Left ventricle myocardium inferior (tissue), 1 donor: ENCODE measurements at regions not wholly inside any gene's neighbourhood (a gene's known extent, or its start where the extent isn't known, plus 50 kb on each side); places are given as distances from the start of the nearest gene placed in this dataset.
"Not testable (repeated sequence)": the region's sequence is repeated elsewhere in the genome, so short reads cannot be mapped to it uniquely, and the experiment has no call there.

Experiments used
- DNase-seq: peaks from one replicate; pipeline ENCODE4 v3.0.0-alpha.2; 2020
- H3K27ac ChIP-seq: fragments of 200-600 bp; replicated peaks from 2 replicates; pipeline ENCODE4 v1.8.0; 2021
- H3K27me3 ChIP-seq: fragments of 200-600 bp; 2 replicates; pipeline ENCODE4 v1.8.0; 2021; ENCODE audit warnings: low read depth
- H3K36me3 ChIP-seq: fragments of 200-600 bp; 2 replicates; pipeline ENCODE4 v1.8.0; 2021
- H3K4me1 ChIP-seq: fragments of 200-600 bp; 2 replicates; pipeline ENCODE4 v1.8.0; 2021
- H3K4me3 ChIP-seq: fragments of 200-600 bp; 2 replicates; pipeline ENCODE4 v1.8.0; 2021; ENCODE audit warnings: mild to moderate bottlenecking, moderate library complexity
- H3K9me3 ChIP-seq: fragments of 200-600 bp; replicated peaks from 2 replicates; pipeline ENCODE4 v1.8.0; 2021
- CTCF ChIP-seq: fragments of 200-600 bp; IDR thresholded peaks from 2 replicates; pipeline ENCODE4 v1.8.0; 2021; ENCODE audit warnings: antibody characterized with exemption, mild to moderate bottlenecking, borderline replicate concordance
- intact Hi-C: fragments of 100-400 bp; cut with micrococcal nuclease; formaldehyde crosslinking; loops from one replicate; pipeline ENCODE4 v1.11.0; 2022
- donor health status: DM: no; HTN: yes; CAD: no; lungs with severe emphysema.

- no peak for DNase-seq
- intact Hi-C loops = no loop called here
- no peaks in the 10 kb centered on the region for H3K9me3 ChIP-seq
Measured at GRCh38 chr14:71803539-71804260, 128.5 kb upstream of the RGS6 start.

GRCh38 chr14:71804992-71805391, 127.2 kb upstream of the RGS6 start:
- H3K4me1 ChIP-seq = no peaks in the 10 kb centered on the region
- intact Hi-C loops = no loop called here
- no peak overlapping the region for H3K4me3 ChIP-seq
- H3K27ac ChIP-seq = no peak overlapping the region
- DNase-seq = no peak
- H3K9me3 ChIP-seq = peaks cover 2% of the 10 kb centered on the region
- H3K27me3 ChIP-seq = no peaks in the 10 kb centered on the region
- no peak for TF ChIP-seq CTCF
- H3K36me3 ChIP-seq = no peaks in the 10 kb centered on the region

More at GRCh38 chr14:71803539-71804260, 128.5 kb upstream of the RGS6 start:
- Histone ChIP-seq H3K36me3 (no peaks in the 10 kb centered on the region), H3K4me3 (no peak overlapping the region), H3K4me1 (no peaks in the 10 kb centered on the region), H3K27me3 (no peaks in the 10 kb centered on the region), H3K27ac (no peak overlapping the region)
- TF ChIP-seq CTCF = no peak

GRCh38 chr14:71807049-71807448, 125.2 kb upstream of the RGS6 start:
- H3K4me1 ChIP-seq, H3K4me3 ChIP-seq, DNase-seq, H3K27me3 ChIP-seq, H3K36me3 ChIP-seq, H3K27ac ChIP-seq, intact Hi-C loops: not testable (repeated sequence)
- H3K9me3 ChIP-seq = peaks cover 12% of the 10 kb centered on the region

- DNase-seq, H3K27me3 ChIP-seq, H3K4me1 ChIP-seq, intact Hi-C loops, H3K36me3 ChIP-seq, H3K27ac ChIP-seq, H3K4me3 ChIP-seq: not testable (repeated sequence)
- peaks cover 12% of the 10 kb centered on the region for H3K9me3 ChIP-seq
Measured at GRCh38 chr14:71810800-71811199, 121.4 kb upstream of the RGS6 start.

- Histone ChIP-seq H3K4me1 (no peaks in the 10 kb centered on the region), H3K4me3 (no peak overlapping the region), H3K36me3 (no peaks in the 10 kb centered on the region), H3K27ac (no peak overlapping the region), H3K27me3 (peaks cover 5% of the 10 kb centered on the region), H3K9me3 (peaks cover 12% of the 10 kb centered on the region)
- DNase-seq = no peak
- TF ChIP-seq CTCF = no peak
- intact Hi-C loops = no loop called here
Measured at GRCh38 chr14:71812693-71813092, 119.5 kb upstream of the RGS6 start.

GRCh38 chr14:71815110-71815509, 117.1 kb upstream of the RGS6 start:
- intact Hi-C loops = no loop called here
- peaks cover 5% of the 10 kb centered on the region for H3K27me3 ChIP-seq
- H3K9me3 ChIP-seq = peaks cover 9% of the 10 kb centered on the region

More at GRCh38 chr14:71815110-71815509, 117.1 kb upstream of the RGS6 start:
- Histone ChIP-seq H3K4me1 (no peaks in the 10 kb centered on the region), H3K4me3 (no peak overlapping the region), H3K27ac (no peak overlapping the region), H3K36me3 (no peaks in the 10 kb centered on the region)
- no peak for TF ChIP-seq CTCF
- DNase-seq = no peak
